ENCODE measurements at regions not wholly inside any gene's neighbourhood (a gene's known extent, or its start where the extent isn't known, plus 50 kb on each side); places are given as distances from the start of the nearest gene placed in this dataset.

DNA sequence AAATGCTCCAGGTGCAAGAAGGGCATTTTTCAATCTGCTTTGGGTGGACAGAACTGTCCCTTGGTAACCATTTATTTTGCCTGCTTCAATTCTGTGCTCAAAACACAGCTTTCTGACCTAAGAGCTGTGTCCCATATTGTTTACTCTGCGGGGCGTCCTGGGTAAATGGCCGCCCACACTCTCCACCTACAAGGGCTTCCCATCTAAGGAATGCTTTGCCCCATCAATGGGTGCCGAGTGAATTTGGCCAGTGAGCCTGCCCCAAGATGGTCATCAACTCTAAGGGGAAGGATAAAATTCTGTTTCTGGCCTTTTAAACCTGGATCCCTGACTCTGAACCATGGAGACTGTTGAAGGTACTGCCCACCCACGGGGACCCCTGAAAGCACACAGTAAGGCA, 55.5 kb upstream of the FAM89A start:
- Histone ChIP-seq H3K18ac (ENCODE audit: low read length) (no peak overlapping the region), H4K91ac (ENCODE audit: low read depth, low read length) (no peak overlapping the region), H3K27ac (ENCODE audit: low read depth, low read length) (no peak overlapping the region), H3K23ac (ENCODE audit: low read length) (no peak overlapping the region), H2BK12ac (ENCODE audit: low read length) (no peak overlapping the region), H3K4me3 (ENCODE audit: low read depth, low read length) (no peak overlapping the region), H3K9me3 (ENCODE audit: insufficient read depth, low read depth, low read length) (no peaks in the 10 kb centered on the region), H3K27me3 (ENCODE audit: insufficient read depth, low read length) (no peaks in the 10 kb centered on the region), H3K4ac (ENCODE audit: low read depth, low read length) (no peak overlapping the region), H3K14ac (ENCODE audit: low read length) (no peak overlapping the region), H3K9ac (ENCODE audit: low read length) (no peak overlapping the region), H2BK5ac (ENCODE audit: low read depth, low read length, poor library complexity) (no peak overlapping the region), H2AK5ac (ENCODE audit: low read length) (no peak overlapping the region), H3K36me3 (ENCODE audit: control insufficient read depth in 1 of 2, insufficient read depth in 2 of 2, low read length in 2 of 2) (no peaks in the 10 kb centered on the region), H4K8ac (ENCODE audit: low read depth, low read length) (no peak overlapping the region), H3K79me2 (ENCODE audit: control insufficient read depth, insufficient read depth, low read length, poor library complexity) (no peaks in the 10 kb centered on the region), H4K12ac (ENCODE audit: low read depth, low read length) (no peak overlapping the region), H3K4me1 (ENCODE audit: control insufficient read depth in 1 of 2, insufficient read depth in 2 of 2, low read length in 2 of 2) (no peaks in the 10 kb centered on the region), H3K79me1 (ENCODE audit: low read length) (no peaks in the 10 kb centered on the region), H2AFZ (ENCODE audit: insufficient read depth, low read length, poor library complexity) (no peak overlapping the region), H3K4me2 (ENCODE audit: low read length) (no peak overlapping the region), H2BK120ac (ENCODE audit: insufficient read depth, low read length, poor library complexity) (no peak overlapping the region)
- DNase-seq: no peak
- no CpG with 5 or more reads among the region's 5 CpGs for WGBS (ENCODE audit: extremely low coverage, insufficient coverage, insufficient read length)

DNA sequence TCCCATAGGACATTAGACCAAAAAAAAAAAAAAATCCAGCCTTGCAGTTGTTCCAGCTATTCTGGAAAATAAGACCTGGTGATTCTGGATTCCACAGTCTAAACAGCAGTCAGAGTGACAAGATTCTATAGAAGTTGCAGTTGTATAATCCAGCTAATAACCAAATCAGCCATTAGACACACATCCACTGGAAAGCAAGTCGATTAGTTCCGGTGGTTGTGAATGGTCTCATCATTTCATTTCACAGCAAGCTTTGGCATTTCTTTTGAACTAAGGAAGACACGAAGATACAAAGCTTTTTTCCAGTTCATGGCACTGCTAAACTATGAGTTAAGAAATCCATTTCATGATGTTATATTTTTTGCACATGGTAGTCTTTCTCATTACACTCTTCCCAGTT, 54.4 kb upstream of the FAM89A start:
- no peak for DNase-seq
- WGBS (ENCODE audit: extremely low coverage, insufficient coverage, insufficient read length): no CpG with 5 or more reads among the region's 3 CpGs
- no peak overlapping the region for H3K9ac ChIP-seq (ENCODE audit: low read length)
- no peaks in the 10 kb centered on the region for H3K79me2 ChIP-seq (ENCODE audit: control insufficient read depth, insufficient read depth, low read length, poor library complexity)
- H2BK120ac ChIP-seq (ENCODE audit: insufficient read depth, low read length, poor library complexity): no peak overlapping the region
- no peak overlapping the region for H4K12ac ChIP-seq (ENCODE audit: low read depth, low read length)
- H3K4ac ChIP-seq (ENCODE audit: low read depth, low read length): no peak overlapping the region
- H4K8ac ChIP-seq (ENCODE audit: low read depth, low read length): no peak overlapping the region
- no peak overlapping the region for H3K18ac ChIP-seq (ENCODE audit: low read length)
- H3K4me2 ChIP-seq (ENCODE audit: low read length): no peak overlapping the region
- H3K4me1 ChIP-seq (ENCODE audit: control insufficient read depth in 1 of 2, insufficient read depth in 2 of 2, low read length in 2 of 2): no peaks in the 10 kb centered on the region
- no peaks in the 10 kb centered on the region for H3K36me3 ChIP-seq (ENCODE audit: control insufficient read depth in 1 of 2, insufficient read depth in 2 of 2, low read length in 2 of 2)
- no peak overlapping the region for H3K14ac ChIP-seq (ENCODE audit: low read length)
- H3K4me3 ChIP-seq (ENCODE audit: low read depth, low read length): no peak overlapping the region
- H2BK12ac ChIP-seq (ENCODE audit: low read length): no peak overlapping the region
- no peak overlapping the region for H2BK5ac ChIP-seq (ENCODE audit: low read depth, low read length, poor library complexity)
- H2AK5ac ChIP-seq (ENCODE audit: low read length): no peak overlapping the region
- no peaks in the 10 kb centered on the region for H3K79me1 ChIP-seq (ENCODE audit: low read length)
- no peak overlapping the region for H3K27ac ChIP-seq (ENCODE audit: low read depth, low read length)
- no peak overlapping the region for H4K91ac ChIP-seq (ENCODE audit: low read depth, low read length)
- H3K23ac ChIP-seq (ENCODE audit: low read length): no peak overlapping the region
- H2AFZ ChIP-seq (ENCODE audit: insufficient read depth, low read length, poor library complexity): no peak overlapping the region
- H3K27me3 ChIP-seq (ENCODE audit: insufficient read depth, low read length): no peaks in the 10 kb centered on the region
- H3K9me3 ChIP-seq (ENCODE audit: insufficient read depth, low read depth, low read length): no peaks in the 10 kb centered on the region

DNA sequence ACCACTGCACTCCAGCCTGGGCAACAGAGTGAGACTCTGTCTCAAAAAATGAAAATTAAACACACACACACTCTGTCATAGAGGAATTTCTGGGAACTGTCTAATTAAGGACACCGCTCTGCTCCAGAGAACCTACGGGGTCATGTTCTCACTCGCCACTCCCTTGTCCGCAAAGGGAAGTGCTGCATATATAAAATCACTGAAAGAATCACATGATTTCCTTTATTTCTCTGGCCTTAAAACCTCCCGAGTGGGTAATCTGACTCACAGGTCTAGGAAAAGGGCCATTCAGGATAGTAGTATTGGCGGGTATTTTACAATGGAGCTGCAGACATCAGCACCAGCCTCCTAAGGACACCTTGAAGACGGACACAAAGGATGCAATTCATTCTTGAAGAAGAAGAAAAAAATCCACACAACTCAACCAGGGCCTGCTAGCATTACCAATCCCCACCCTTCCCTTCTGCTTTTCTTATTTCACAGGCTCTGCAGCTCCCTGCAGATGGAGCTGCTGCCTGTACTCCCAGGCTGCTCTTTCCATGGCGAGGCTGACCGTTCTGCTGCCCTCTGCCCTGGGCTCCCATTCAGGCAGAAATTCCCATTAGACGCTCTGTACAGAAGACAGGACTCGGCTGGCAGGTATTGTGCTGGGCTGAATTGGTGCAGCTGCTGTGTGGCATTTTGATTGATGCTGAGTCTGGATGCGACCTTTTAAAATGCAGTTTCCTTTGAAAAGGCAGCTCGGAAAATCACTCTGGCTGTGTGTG, 53.3 kb upstream of the FAM89A start:
- Histone ChIP-seq H3K4me3 (ENCODE audit: low read depth, low read length) (no peak overlapping the region), H3K4ac (ENCODE audit: low read depth, low read length) (no peak overlapping the region), H2AK5ac (ENCODE audit: low read length) (no peak overlapping the region), H3K14ac (ENCODE audit: low read length) (no peak overlapping the region), H3K23ac (ENCODE audit: low read length) (no peak overlapping the region), H2AFZ (ENCODE audit: insufficient read depth, low read length, poor library complexity) (no peak overlapping the region), H2BK5ac (ENCODE audit: low read depth, low read length, poor library complexity) (no peak overlapping the region), H2BK120ac (ENCODE audit: insufficient read depth, low read length, poor library complexity) (no peak overlapping the region), H4K12ac (ENCODE audit: low read depth, low read length) (no peak overlapping the region), H3K9me3 (ENCODE audit: insufficient read depth, low read depth, low read length) (no peaks in the 10 kb centered on the region), H3K18ac (ENCODE audit: low read length) (no peak overlapping the region), H3K9ac (ENCODE audit: low read length) (no peak overlapping the region), H3K27ac (ENCODE audit: low read depth, low read length) (no peak overlapping the region), H3K27me3 (ENCODE audit: insufficient read depth, low read length) (no peaks in the 10 kb centered on the region), H2BK12ac (ENCODE audit: low read length) (no peak overlapping the region), H3K4me2 (ENCODE audit: low read length) (no peak overlapping the region), H3K79me1 (ENCODE audit: low read length) (no peaks in the 10 kb centered on the region), H4K8ac (ENCODE audit: low read depth, low read length) (no peak overlapping the region), H3K79me2 (ENCODE audit: control insufficient read depth, insufficient read depth, low read length, poor library complexity) (no peaks in the 10 kb centered on the region), H3K4me1 (ENCODE audit: control insufficient read depth in 1 of 2, insufficient read depth in 2 of 2, low read length in 2 of 2) (no peaks in the 10 kb centered on the region), H4K91ac (ENCODE audit: low read depth, low read length) (no peak overlapping the region), H3K36me3 (ENCODE audit: control insufficient read depth in 1 of 2, insufficient read depth in 2 of 2, low read length in 2 of 2) (no peaks in the 10 kb centered on the region)
- DNase-seq: peak; percentile 3 to 25
- WGBS (ENCODE audit: extremely low coverage, insufficient coverage, insufficient read length): no CpG with 5 or more reads among the region's 13 CpGs

DNA sequence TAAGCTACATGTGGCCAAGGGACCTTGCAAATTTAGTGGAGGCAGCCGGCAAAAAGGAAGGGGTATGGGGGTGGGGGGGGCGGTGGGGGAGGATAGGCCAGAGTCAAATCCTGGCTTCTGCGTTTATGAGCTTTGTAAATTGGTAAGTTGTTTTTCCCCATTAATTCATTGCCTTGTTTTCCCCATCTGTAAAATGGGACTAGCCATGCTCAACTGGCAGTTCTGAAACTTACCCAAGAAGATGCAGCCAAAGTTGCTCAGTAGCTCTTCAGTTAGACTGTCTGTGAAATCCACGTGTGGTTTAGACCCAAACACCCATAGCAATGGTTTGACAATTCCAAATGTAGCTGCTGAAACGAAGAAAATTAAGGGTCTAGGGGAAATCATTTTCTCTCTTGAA, 52.3 kb upstream of the FAM89A start:
- no CpG with 5 or more reads among the region's 5 CpGs for WGBS (ENCODE audit: extremely low coverage, insufficient coverage, insufficient read length)

More for the DNA sequence above, 52.3 kb upstream of the FAM89A start:
- no peak overlapping the region for H4K8ac ChIP-seq (ENCODE audit: low read depth, low read length)
- no peak overlapping the region for H4K91ac ChIP-seq (ENCODE audit: low read depth, low read length)
- no peak overlapping the region for H3K9ac ChIP-seq (ENCODE audit: low read length)
- no peak overlapping the region for H3K14ac ChIP-seq (ENCODE audit: low read length)
- no peak overlapping the region for H2AFZ ChIP-seq (ENCODE audit: insufficient read depth, low read length, poor library complexity)
- no peaks in the 10 kb centered on the region for H3K4me1 ChIP-seq (ENCODE audit: control insufficient read depth in 1 of 2, insufficient read depth in 2 of 2, low read length in 2 of 2)
- no peaks in the 10 kb centered on the region for H3K79me1 ChIP-seq (ENCODE audit: low read length)
- no peak for DNase-seq
- H3K23ac ChIP-seq (ENCODE audit: low read length): no peak overlapping the region
- H3K27me3 ChIP-seq (ENCODE audit: insufficient read depth, low read length): no peaks in the 10 kb centered on the region
- H3K4me3 ChIP-seq (ENCODE audit: low read depth, low read length): no peak overlapping the region
- H3K9me3 ChIP-seq (ENCODE audit: insufficient read depth, low read depth, low read length): no peaks in the 10 kb centered on the region
- no peak overlapping the region for H3K27ac ChIP-seq (ENCODE audit: low read depth, low read length)
- H4K12ac ChIP-seq (ENCODE audit: low read depth, low read length): no peak overlapping the region
- no peak overlapping the region for H2BK5ac ChIP-seq (ENCODE audit: low read depth, low read length, poor library complexity)
- H3K4me2 ChIP-seq (ENCODE audit: low read length): no peak overlapping the region
- no peak overlapping the region for H2BK12ac ChIP-seq (ENCODE audit: low read length)
- no peak overlapping the region for H3K18ac ChIP-seq (ENCODE audit: low read length)
- H2AK5ac ChIP-seq (ENCODE audit: low read length): no peak overlapping the region
- no peaks in the 10 kb centered on the region for H3K79me2 ChIP-seq (ENCODE audit: control insufficient read depth, insufficient read depth, low read length, poor library complexity)
- no peak overlapping the region for H3K4ac ChIP-seq (ENCODE audit: low read depth, low read length)
- H3K36me3 ChIP-seq (ENCODE audit: control insufficient read depth in 1 of 2, insufficient read depth in 2 of 2, low read length in 2 of 2): no peaks in the 10 kb centered on the region
- no peak overlapping the region for H2BK120ac ChIP-seq (ENCODE audit: insufficient read depth, low read length, poor library complexity)

Measured in trophoblast cell (in vitro differentiated cells and primary cell).